ENCODE measurements at regions not wholly inside any gene's neighbourhood (a gene's known extent, or its start where the extent isn't known, plus 50 kb on each side); places are given as distances from the start of the nearest gene placed in this dataset.

- DNase-seq (ENCODE audit: low spot score) = peak; percentile 84
- no peaks in the 10 kb centered on the region for H3K27me3 ChIP-seq (replicated peaks; ENCODE audit: insufficient read depth, low read depth, low read length, poor library complexity)
- no peaks in the 10 kb centered on the region for H3K9me3 ChIP-seq (ENCODE audit: low read depth, low read length, poor library complexity, severe bottlenecking)
- H3K36me3 ChIP-seq (ENCODE audit: insufficient read depth, low read length, poor library complexity, severe bottlenecking) = no peaks in the 10 kb centered on the region
- H3K4me3 ChIP-seq (ENCODE audit: low read depth, low read length, poor library complexity, severe bottlenecking) = no peak overlapping the region
- H3K4me1 ChIP-seq (ENCODE audit: insufficient read depth, low read length, poor library complexity, severe bottlenecking) = peaks cover 15% of the 10 kb centered on the region
- ChIA-PET POLR2A (ENCODE audit: low non-redundant PET) (no interaction called here), CTCF (no interaction called here)
- intact Hi-C loops (cut with micrococcal nuclease; ENCODE audit: unreplicated experiment) = no loop called here
- no peak for TF ChIP-seq EZH2 (IDR thresholded peaks at IDR 0.05; ENCODE audit: borderline replicate concordance, low read depth, low read length, poor library complexity, severe bottlenecking)
- TF ChIP-seq, protein P1, sequence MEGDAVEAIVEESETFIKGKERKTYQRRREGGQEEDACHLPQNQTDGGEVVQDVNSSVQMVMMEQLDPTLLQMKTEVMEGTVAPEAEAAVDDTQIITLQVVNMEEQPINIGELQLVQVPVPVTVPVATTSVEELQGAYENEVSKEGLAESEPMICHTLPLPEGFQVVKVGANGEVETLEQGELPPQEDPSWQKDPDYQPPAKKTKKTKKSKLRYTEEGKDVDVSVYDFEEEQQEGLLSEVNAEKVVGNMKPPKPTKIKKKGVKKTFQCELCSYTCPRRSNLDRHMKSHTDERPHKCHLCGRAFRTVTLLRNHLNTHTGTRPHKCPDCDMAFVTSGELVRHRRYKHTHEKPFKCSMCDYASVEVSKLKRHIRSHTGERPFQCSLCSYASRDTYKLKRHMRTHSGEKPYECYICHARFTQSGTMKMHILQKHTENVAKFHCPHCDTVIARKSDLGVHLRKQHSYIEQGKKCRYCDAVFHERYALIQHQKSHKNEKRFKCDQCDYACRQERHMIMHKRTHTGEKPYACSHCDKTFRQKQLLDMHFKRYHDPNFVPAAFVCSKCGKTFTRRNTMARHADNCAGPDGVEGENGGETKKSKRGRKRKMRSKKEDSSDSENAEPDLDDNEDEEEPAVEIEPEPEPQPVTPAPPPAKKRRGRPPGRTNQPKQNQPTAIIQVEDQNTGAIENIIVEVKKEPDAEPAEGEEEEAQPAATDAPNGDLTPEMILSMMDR (conservative IDR thresholded peaks at IDR 0.05; ENCODE audit: low read depth, low read length) = peak; percentile 54
- no peak overlapping the region for H3K27ac ChIP-seq (ENCODE audit: low read depth, low read length, poor library complexity, severe bottlenecking)
- BruUV-seq (replicated peaks) = no TSS peak
Observed at GRCh38 chr5:96256795-96257470, 176.1 kb downstream of the PCSK1 start.

- Histone ChIP-seq H3K27me3 (replicated peaks; ENCODE audit: insufficient read depth, low read depth, low read length, poor library complexity) (no peaks in the 10 kb centered on the region), H3K4me3 (ENCODE audit: low read depth, low read length, poor library complexity, severe bottlenecking) (no peak overlapping the region), H3K4me1 (ENCODE audit: insufficient read depth, low read length, poor library complexity, severe bottlenecking) (peaks cover 15% of the 10 kb centered on the region), H3K27ac (ENCODE audit: low read depth, low read length, poor library complexity, severe bottlenecking) (no peak overlapping the region), H3K9me3 (ENCODE audit: low read depth, low read length, poor library complexity, severe bottlenecking) (no peaks in the 10 kb centered on the region), H3K36me3 (ENCODE audit: insufficient read depth, low read length, poor library complexity, severe bottlenecking) (no peaks in the 10 kb centered on the region)
- TF ChIP-seq EZH2 (IDR thresholded peaks at IDR 0.05; ENCODE audit: borderline replicate concordance, low read depth, low read length, poor library complexity, severe bottlenecking) = no peak
- TF ChIP-seq, protein P1 (conservative IDR thresholded peaks at IDR 0.05; ENCODE audit: low read depth, low read length) = no peak
- intact Hi-C loops (cut with micrococcal nuclease; ENCODE audit: unreplicated experiment) = no loop called here
- DNase-seq (ENCODE audit: low spot score) = peak; percentile 60
- no TSS peak for BruUV-seq (replicated peaks)
- ChIA-PET POLR2A (ENCODE audit: low non-redundant PET) (no interaction called here), CTCF (no interaction called here)
Observed at GRCh38 chr5:96254980-96255691, 177.9 kb downstream of the PCSK1 start.

DNA sequence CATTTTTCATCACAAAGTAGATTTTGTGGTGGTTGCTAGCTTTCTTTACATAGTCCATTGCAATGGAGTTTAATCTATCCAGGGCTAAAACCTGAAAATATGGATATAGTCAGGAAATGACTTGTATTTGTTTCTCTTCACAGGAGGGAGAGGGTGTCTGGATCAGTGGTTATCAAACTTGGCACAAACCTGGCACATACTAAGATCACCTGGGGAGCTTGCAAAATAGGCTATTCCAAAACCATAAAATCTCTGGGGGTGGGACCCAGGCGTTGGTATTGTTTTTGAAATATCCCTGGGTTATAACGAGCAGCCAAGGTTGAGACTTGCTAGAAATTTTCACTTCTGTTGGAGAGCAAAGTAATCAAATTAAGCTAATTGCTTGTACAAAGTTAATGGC is 179.9 kb downstream of the PCSK1 start:
- BruUV-seq (replicated peaks) = no TSS peak
- Histone ChIP-seq H3K4me1 (ENCODE audit: insufficient read depth, low read length, poor library complexity, severe bottlenecking) (peaks cover 15% of the 10 kb centered on the region), H3K9me3 (ENCODE audit: low read depth, low read length, poor library complexity, severe bottlenecking) (no peaks in the 10 kb centered on the region), H3K27ac (ENCODE audit: low read depth, low read length, poor library complexity, severe bottlenecking) (no peak overlapping the region), H3K36me3 (ENCODE audit: insufficient read depth, low read length, poor library complexity, severe bottlenecking) (no peaks in the 10 kb centered on the region), H3K27me3 (replicated peaks; ENCODE audit: insufficient read depth, low read depth, low read length, poor library complexity) (no peaks in the 10 kb centered on the region), H3K4me3 (ENCODE audit: low read depth, low read length, poor library complexity, severe bottlenecking) (no peak overlapping the region)
- ChIA-PET POLR2A (ENCODE audit: low non-redundant PET) (no interaction called here), CTCF (no interaction called here)
- TF ChIP-seq, protein P1 (conservative IDR thresholded peaks at IDR 0.05; ENCODE audit: low read depth, low read length) = no peak
- TF ChIP-seq EZH2 (IDR thresholded peaks at IDR 0.05; ENCODE audit: borderline replicate concordance, low read depth, low read length, poor library complexity, severe bottlenecking) = no peak
- no peak for DNase-seq (ENCODE audit: low spot score)
- intact Hi-C loops (cut with micrococcal nuclease; ENCODE audit: unreplicated experiment) = no loop called here
